Keratinocyte (primary cell): ENCODE measurements at regions not wholly inside any gene's neighbourhood (a gene's known extent, or its start where the extent isn't known, plus 50 kb on each side); places are given as distances from the start of the nearest gene placed in this dataset.

Experiments used
- DNase-seq: peaks from one replicate; pipeline ENCODE4 v3.0.0-alpha.2; 2011; ENCODE audit warnings: low read depth, missing footprints, low spot score
- FAIRE-seq: peaks from 2 replicates; lab custom pipeline; 2011; peaks lifted over from hg19 to GRCh38; lab: Jason Lieb, UNC
- H2AFZ ChIP-seq: 2 replicates; pipeline ENCODE4 v1.6.0; 2012; ENCODE audit warnings: low read length, control low read depth, inconsistent platforms; ENCODE audit not compliant: control insufficient read depth
- H3K27ac ChIP-seq: 2 replicates; pipeline ENCODE4 v1.5.1; 2011; ENCODE audit warnings: low read length; ENCODE audit not compliant: control insufficient read depth, insufficient read depth
- H3K27me3 ChIP-seq: 3 replicates; pipeline ENCODE4 v1.6.0; 2011; ENCODE audit warnings: low read length; ENCODE audit not compliant: control insufficient read depth, insufficient read depth; ENCODE audit errors: extremely low read depth
- H3K36me3 ChIP-seq, 2 experiments: 2 replicates in 1 of 2; 3 replicates in 1 of 2; pipeline ENCODE4 v1.5.1; 2011; ENCODE audit warnings: low read length in 2 of 2, mild to moderate bottlenecking in 1 of 2; ENCODE audit not compliant: control insufficient read depth in 2 of 2, insufficient read depth in 2 of 2; ENCODE audit errors: extremely low read depth in 1 of 2
- H3K4me1 ChIP-seq: 3 replicates; pipeline ENCODE4 v1.5.1; 2011; ENCODE audit warnings: low read length; ENCODE audit not compliant: control insufficient read depth, insufficient read depth; ENCODE audit errors: extremely low read depth
- H3K4me2 ChIP-seq: 3 replicates; pipeline ENCODE4 v1.6.0; 2011; ENCODE audit warnings: low read depth, low read length; ENCODE audit not compliant: control insufficient read depth, insufficient read depth; ENCODE audit errors: extremely low read depth
- H3K4me3 ChIP-seq, 3 experiments: fragments of 200-600 bp in 1 of 3; sonication (generic) in 1 of 3; 2 replicates in 2 of 3; 3 replicates in 1 of 3; pipeline ENCODE4 v1.5.1; 2011 to 2016; ENCODE audit warnings: low read length in 3 of 3, mild to moderate bottlenecking in 3 of 3, control low read depth in 2 of 3, inconsistent platforms in 1 of 3, low read depth in 1 of 3, mixed read lengths in 1 of 3, mixed run types in 1 of 3, moderate library complexity in 1 of 3; ENCODE audit not compliant: control insufficient read depth in 2 of 3, insufficient read depth in 2 of 3; ENCODE audit errors: extremely low read depth in 1 of 3
- H3K79me2 ChIP-seq: 2 replicates; pipeline ENCODE4 v1.6.0; 2012; ENCODE audit warnings: low read length; ENCODE audit not compliant: control insufficient read depth, insufficient read depth
- H3K9ac ChIP-seq: 3 replicates; pipeline ENCODE4 v1.6.0; 2011; ENCODE audit warnings: low read length; ENCODE audit not compliant: control insufficient read depth, insufficient read depth; ENCODE audit errors: extremely low read depth
- H3K9me1 ChIP-seq: 3 replicates; pipeline ENCODE4 v1.6.0; 2011; ENCODE audit warnings: low read length; ENCODE audit not compliant: control insufficient read depth, insufficient read depth; ENCODE audit errors: extremely low read depth
- H3K9me3 ChIP-seq: 2 replicates; pipeline ENCODE4 v1.5.1; 2012; ENCODE audit warnings: low read depth, low read length; ENCODE audit not compliant: control insufficient read depth
- H4K20me1 ChIP-seq: 3 replicates; pipeline ENCODE4 v1.6.0; 2011; ENCODE audit warnings: low read length; ENCODE audit not compliant: control insufficient read depth, insufficient read depth; ENCODE audit errors: extremely low read depth
- EZH2 ChIP-seq: IDR thresholded peaks from one replicate; pipeline ENCODE4 v1.6.1; 2012; ENCODE audit warnings: inconsistent platforms, mild to moderate bottlenecking, low read length, moderate library complexity
- dilution Hi-C: fragments of 300-500 bp; cut with MboI; formaldehyde crosslinking; loops from one replicate; pipeline ENCODE4 v1.7.0; 2020; ENCODE audit warnings: low sequenced_read_pairs; ENCODE audit not compliant: extremely low pct_ligation_motif_present
- TF ChIP-seq, protein P1 (sequence below), 3 experiments: IDR thresholded peaks in 1 of 3; conservative IDR thresholded peaks in 1 of 3; optimal IDR thresholded peaks in 1 of 3; 2 replicates in 2 of 3; 3 replicates in 1 of 3; pipeline versions ENCODE3 to v1.5.1; 2011; ENCODE audit warnings: low read length in 3 of 3, mild to moderate bottlenecking in 3 of 3, moderate library complexity in 2 of 3, control low read depth in 1 of 3, inconsistent platforms in 1 of 3; ENCODE audit not compliant: insufficient read depth in 2 of 3; ENCODE audit errors: extremely low read depth in 1 of 3

- Histone ChIP-seq H3K27ac (no peak overlapping the region), H3K36me3 (no peaks in the 10 kb centered on the region), H3K79me2 (no peaks in the 10 kb centered on the region), H3K9me3 (peaks cover 4% of the 10 kb centered on the region), H3K9me1 (no peaks in the 10 kb centered on the region), H3K4me3 (no peak overlapping the region), H3K4me1 (no peaks in the 10 kb centered on the region), H3K4me2 (no peak overlapping the region), H3K27me3 (no peaks in the 10 kb centered on the region), H4K20me1 (no peaks in the 10 kb centered on the region), H3K9ac (no peak overlapping the region), H2AFZ (no peak overlapping the region)
- TF ChIP-seq, protein P1, sequence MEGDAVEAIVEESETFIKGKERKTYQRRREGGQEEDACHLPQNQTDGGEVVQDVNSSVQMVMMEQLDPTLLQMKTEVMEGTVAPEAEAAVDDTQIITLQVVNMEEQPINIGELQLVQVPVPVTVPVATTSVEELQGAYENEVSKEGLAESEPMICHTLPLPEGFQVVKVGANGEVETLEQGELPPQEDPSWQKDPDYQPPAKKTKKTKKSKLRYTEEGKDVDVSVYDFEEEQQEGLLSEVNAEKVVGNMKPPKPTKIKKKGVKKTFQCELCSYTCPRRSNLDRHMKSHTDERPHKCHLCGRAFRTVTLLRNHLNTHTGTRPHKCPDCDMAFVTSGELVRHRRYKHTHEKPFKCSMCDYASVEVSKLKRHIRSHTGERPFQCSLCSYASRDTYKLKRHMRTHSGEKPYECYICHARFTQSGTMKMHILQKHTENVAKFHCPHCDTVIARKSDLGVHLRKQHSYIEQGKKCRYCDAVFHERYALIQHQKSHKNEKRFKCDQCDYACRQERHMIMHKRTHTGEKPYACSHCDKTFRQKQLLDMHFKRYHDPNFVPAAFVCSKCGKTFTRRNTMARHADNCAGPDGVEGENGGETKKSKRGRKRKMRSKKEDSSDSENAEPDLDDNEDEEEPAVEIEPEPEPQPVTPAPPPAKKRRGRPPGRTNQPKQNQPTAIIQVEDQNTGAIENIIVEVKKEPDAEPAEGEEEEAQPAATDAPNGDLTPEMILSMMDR (optimal IDR thresholded peaks at IDR 0.05 in 1 of 3, IDR thresholded peaks at IDR 0.05 in 1 of 3, conservative IDR thresholded peaks at IDR 0.05 in 1 of 3; ENCODE audit: extremely low read depth in 1 of 3, insufficient read depth in 2 of 3, low read length in 3 of 3): no peak
- no peak for TF ChIP-seq EZH2
- dilution Hi-C loops: no loop called here
- DNase-seq (no peak), FAIRE-seq (no peak)
Measured at GRCh38 chr7:97578225-97578624, 153.7 kb upstream of the TAC1 start.

- Histone ChIP-seq H3K27me3 (no peaks in the 10 kb centered on the region), H3K4me3 (no peak overlapping the region), H3K79me2 (no peaks in the 10 kb centered on the region), H2AFZ (no peak overlapping the region), H3K4me1 (no peaks in the 10 kb centered on the region), H3K27ac (no peak overlapping the region), H3K4me2 (no peak overlapping the region), H3K36me3 (no peaks in the 10 kb centered on the region), H4K20me1 (no peaks in the 10 kb centered on the region), H3K9ac (no peak overlapping the region), H3K9me3 (peaks cover 4% of the 10 kb centered on the region), H3K9me1 (no peaks in the 10 kb centered on the region)
- dilution Hi-C loops: no loop called here
- TF ChIP-seq, protein P1 (optimal IDR thresholded peaks at IDR 0.05 in 1 of 3, IDR thresholded peaks at IDR 0.05 in 1 of 3, conservative IDR thresholded peaks at IDR 0.05 in 1 of 3; ENCODE audit: extremely low read depth in 1 of 3, insufficient read depth in 2 of 3, low read length in 3 of 3): no peak
- no peak for TF ChIP-seq EZH2
- DNase-seq: no peak
- no peak for FAIRE-seq
Measured at GRCh38 chr7:97580205-97580604, 151.7 kb upstream of the TAC1 start.
